ENCODE measurements at regions not wholly inside any gene's neighbourhood (a gene's known extent, or its start where the extent isn't known, plus 50 kb on each side); places are given as distances from the start of the nearest gene placed in this dataset.
"Not testable (repeated sequence)": the region's sequence is repeated elsewhere in the genome, so short reads cannot be mapped to it uniquely, and the experiment has no call there.

DNA sequence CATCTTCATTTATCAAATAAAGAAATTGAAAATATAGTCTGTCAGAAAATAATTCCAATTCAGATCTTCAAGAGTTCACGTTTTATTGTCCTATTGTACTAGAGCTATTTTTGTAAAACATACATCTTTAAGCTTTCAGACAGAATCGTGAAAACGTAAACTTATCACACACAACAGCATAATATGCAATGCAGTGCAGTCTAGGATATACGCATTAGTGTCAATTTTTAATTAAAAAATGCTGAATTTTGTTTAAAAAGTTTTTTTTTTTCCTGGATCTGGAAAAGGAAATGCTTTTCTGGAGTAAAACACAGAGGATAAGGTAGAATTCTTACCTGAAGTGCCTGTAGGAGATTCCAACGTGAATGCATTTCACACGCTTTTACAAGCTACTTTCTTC is 458.2 kb upstream of the KLF6 start:
- POLR2A ChIA-PET = interaction anchor here (0.6 to 4.0 kb wide), 5 partner anchors 101 to 462 kb away, joined by 3 to 18 read pairs (median 6); partner anchors contain the start of gene KLF6
- TF ChIP-seq, protein P1, sequence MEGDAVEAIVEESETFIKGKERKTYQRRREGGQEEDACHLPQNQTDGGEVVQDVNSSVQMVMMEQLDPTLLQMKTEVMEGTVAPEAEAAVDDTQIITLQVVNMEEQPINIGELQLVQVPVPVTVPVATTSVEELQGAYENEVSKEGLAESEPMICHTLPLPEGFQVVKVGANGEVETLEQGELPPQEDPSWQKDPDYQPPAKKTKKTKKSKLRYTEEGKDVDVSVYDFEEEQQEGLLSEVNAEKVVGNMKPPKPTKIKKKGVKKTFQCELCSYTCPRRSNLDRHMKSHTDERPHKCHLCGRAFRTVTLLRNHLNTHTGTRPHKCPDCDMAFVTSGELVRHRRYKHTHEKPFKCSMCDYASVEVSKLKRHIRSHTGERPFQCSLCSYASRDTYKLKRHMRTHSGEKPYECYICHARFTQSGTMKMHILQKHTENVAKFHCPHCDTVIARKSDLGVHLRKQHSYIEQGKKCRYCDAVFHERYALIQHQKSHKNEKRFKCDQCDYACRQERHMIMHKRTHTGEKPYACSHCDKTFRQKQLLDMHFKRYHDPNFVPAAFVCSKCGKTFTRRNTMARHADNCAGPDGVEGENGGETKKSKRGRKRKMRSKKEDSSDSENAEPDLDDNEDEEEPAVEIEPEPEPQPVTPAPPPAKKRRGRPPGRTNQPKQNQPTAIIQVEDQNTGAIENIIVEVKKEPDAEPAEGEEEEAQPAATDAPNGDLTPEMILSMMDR (IDR thresholded peaks at IDR 0.05; ENCODE audit: insufficient read depth, low read length, missing control alignments) = no peak
- H3K4me3 ChIP-seq (ENCODE audit: low read depth, low read length) = peak overlapping the region; percentile 21; the same call in 1 of the 2 replicates
- CTCF ChIA-PET = interaction anchor here (1.2 kb wide), 1 partner anchor 523 kb away, joined by 3 read pairs; no protein-coding TSS in a partner anchor
- DNase-seq (ENCODE audit: low read depth, low spot score) = no peak

DNA sequence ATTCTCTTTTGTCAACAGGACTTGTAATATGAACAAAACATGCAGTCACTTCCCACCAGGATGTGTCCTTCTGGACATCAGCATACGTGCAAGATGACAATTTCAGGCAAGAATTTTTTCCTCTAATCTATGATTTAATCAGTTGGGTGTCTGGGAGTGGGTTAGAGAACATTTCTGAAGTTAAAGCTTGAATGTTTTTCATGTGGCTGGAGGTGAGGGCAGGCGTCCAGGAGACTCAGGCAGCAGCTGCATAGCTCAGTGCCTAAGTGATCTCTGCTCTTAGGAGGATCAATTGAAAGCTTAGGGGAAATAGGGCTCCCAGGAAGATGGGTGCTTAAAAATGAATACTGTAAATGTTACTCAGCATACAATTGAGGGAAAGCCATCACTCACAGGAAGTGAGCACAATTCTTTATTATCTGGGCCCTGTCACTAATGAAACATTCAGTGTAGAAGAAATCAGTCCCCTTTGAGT is 457.6 kb upstream of the KLF6 start:
- POLR2A ChIA-PET = interaction anchor here (1.0 to 4.0 kb wide), 3 partner anchors 208 to 462 kb away, joined by 4 to 18 read pairs (median 6); partner anchors contain the start of gene KLF6
- TF ChIP-seq, protein P1 (IDR thresholded peaks at IDR 0.05; ENCODE audit: insufficient read depth, low read length, missing control alignments) = no peak
- peak; percentile 72 for DNase-seq (ENCODE audit: low read depth, low spot score)
- H3K4me3 ChIP-seq (ENCODE audit: low read depth, low read length) = peak overlapping the region; percentile 42; the same call in 1 of the 2 replicates
- CTCF ChIA-PET = interaction anchor here (1.2 kb wide), 1 partner anchor 524 kb away, joined by 3 read pairs; no protein-coding TSS in a partner anchor

DNA sequence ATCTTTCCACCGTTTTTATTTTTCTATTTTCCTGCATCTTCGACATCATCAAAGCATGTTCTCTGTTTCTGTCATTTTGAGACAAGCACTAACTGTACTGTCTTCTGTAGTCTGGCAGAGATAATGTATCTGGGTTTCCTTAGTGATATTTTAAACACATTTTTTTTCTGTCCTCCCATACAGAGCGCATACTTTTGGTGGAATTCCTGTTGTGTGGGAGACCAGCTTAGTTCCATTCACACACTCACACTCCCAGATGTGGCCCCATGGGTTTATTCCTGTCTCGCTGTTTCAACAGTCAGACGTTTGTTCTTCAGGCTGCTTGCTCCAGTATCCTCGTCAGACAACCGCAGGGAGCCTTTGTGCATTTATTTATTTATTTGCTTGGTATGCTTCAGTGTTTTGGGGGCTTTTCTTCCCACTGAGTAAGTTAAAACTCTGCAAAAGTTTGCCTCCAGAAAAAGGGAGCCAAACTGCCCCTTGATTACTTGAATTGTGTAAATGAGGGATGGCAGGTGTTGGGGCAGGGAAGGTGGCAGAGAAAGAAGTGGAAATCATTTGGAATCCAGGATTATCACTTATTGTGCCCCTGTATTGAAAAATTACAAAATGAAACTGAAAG is 456.8 kb upstream of the KLF6 start:
- DNase-seq (ENCODE audit: low read depth, low spot score) = peak; percentile 100
- TF ChIP-seq, protein P1 (IDR thresholded peaks at IDR 0.05; ENCODE audit: insufficient read depth, low read length, missing control alignments) = no peak
- ChIA-PET POLR2A (interaction anchor here (0.5 to 4.0 kb wide), 8 partner anchors 103 to 514 kb away, joined by 3 to 18 read pairs (median 6); partner anchors contain the start of gene KLF6), CTCF (no interaction called here)
- peak overlapping the region; percentile 42 for H3K4me3 ChIP-seq (ENCODE audit: low read depth, low read length)

DNA sequence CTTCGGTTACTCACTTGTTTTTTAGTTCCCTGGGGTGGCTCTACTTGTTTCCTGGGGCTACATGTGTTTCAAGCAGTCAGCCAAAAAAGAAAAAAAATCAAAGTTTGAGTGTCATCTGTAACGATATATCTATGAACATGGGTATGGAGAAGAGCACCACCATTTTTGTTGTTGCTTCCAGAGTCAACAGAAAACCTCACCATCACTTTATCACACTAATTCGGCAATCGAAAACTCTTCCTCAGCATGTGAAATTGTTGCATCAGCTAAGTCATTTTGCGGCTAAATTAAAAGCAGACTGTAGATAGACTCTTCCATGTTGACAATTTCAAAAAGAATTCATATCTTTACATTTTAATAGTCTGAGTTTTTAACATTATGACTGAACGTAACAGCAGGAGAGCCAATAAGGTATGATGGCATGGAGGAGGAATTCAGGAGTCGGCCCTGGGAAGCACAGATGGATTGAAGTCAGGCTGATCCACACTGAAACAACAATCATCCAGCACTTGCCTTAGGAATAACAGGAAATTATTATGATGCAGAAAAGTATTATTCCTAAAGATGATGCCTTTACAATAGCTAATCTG is 455.7 kb upstream of the KLF6 start:
- CTCF ChIA-PET = no interaction called here

DNA sequence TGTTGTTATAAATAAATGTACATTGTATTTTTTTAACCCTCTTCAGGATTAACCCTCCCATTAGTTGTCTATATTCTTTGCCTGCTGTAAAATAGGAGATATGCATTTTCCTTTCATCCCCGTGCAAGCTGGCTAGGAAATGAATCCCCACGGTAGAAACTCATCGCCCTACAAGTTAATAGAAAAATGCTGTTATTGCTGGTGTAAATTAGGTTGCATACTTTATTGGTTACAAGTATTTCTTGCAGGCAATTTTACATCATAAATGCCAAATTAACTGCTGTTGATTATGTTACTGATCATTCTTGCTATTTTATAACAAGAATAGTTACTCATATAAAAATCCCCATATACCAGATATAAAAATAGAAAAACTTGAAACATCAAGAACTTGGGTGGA is 454.2 kb upstream of the KLF6 start:
- TF ChIP-seq, protein P1 (IDR thresholded peaks at IDR 0.05; ENCODE audit: insufficient read depth, low read length, missing control alignments) = no peak
- ChIA-PET CTCF (no interaction called here), POLR2A (no interaction called here)
- DNase-seq (ENCODE audit: low read depth, low spot score) = no peak
- H3K4me3 ChIP-seq (ENCODE audit: low read depth, low read length) = no peak overlapping the region

More for the DNA sequence above, 455.7 kb upstream of the KLF6 start:
- H3K4me3 ChIP-seq (ENCODE audit: low read depth, low read length) = no peak overlapping the region
- DNase-seq (ENCODE audit: low read depth, low spot score) = peak; percentile 84
- TF ChIP-seq, protein P1 (IDR thresholded peaks at IDR 0.05; ENCODE audit: insufficient read depth, low read length, missing control alignments) = no peak
- POLR2A ChIA-PET = interaction anchor here (1.2 to 4.0 kb wide), 4 partner anchors 104 to 460 kb away, joined by 5 to 18 read pairs (median 10); partner anchors contain the start of gene KLF6

DNA sequence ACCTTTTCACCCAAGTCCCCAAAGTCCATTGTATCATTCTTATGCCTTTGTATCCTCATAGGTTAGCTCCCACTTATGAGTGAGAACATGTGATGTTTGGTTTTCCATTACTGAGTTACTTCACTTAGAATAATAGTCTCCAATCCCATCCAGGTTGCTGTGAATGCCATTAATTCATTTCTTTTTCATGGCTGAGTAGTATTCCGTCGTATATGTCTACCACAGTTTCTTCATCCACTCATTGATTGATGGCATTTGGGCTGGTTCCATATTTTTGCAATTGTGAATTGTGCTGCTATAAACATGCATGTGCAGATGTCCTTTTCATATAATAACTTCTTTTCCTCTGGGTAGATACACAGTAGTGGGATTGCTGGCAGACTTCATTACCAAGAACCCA is 451.9 kb upstream of the KLF6 start:
- POLR2A ChIA-PET; DNase-seq (ENCODE audit: low read depth, low spot score); H3K4me3 ChIP-seq (ENCODE audit: low read depth, low read length): not testable (repeated sequence)
- CTCF ChIA-PET = interaction anchor here (0.9 kb wide), 1 partner anchor 530 kb away, joined by 3 read pairs; no protein-coding TSS in a partner anchor

All from AG04449 (cell line).